ENCODE measurements at regions not wholly inside any gene's neighbourhood (a gene's known extent, or its start where the extent isn't known, plus 50 kb on each side); places are given as distances from the start of the nearest gene placed in this dataset.

GRCh38 chr10:23927576-23928325, 281.2 kb upstream of the KIAA1217 start:
- TF ChIP-seq, protein P1, sequence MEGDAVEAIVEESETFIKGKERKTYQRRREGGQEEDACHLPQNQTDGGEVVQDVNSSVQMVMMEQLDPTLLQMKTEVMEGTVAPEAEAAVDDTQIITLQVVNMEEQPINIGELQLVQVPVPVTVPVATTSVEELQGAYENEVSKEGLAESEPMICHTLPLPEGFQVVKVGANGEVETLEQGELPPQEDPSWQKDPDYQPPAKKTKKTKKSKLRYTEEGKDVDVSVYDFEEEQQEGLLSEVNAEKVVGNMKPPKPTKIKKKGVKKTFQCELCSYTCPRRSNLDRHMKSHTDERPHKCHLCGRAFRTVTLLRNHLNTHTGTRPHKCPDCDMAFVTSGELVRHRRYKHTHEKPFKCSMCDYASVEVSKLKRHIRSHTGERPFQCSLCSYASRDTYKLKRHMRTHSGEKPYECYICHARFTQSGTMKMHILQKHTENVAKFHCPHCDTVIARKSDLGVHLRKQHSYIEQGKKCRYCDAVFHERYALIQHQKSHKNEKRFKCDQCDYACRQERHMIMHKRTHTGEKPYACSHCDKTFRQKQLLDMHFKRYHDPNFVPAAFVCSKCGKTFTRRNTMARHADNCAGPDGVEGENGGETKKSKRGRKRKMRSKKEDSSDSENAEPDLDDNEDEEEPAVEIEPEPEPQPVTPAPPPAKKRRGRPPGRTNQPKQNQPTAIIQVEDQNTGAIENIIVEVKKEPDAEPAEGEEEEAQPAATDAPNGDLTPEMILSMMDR (conservative IDR thresholded peaks at IDR 0.05 in 1 of 2, IDR thresholded peaks at IDR 0.05 in 1 of 2; ENCODE audit: low read depth in 1 of 2, low read length in 2 of 2), result no peak
- TF ChIP-seq EZH2 (IDR thresholded peaks at IDR 0.05; ENCODE audit: low read length, missing control alignments), result no peak
